Activated T-cell treated with anti-CD3 and anti-CD28 coated beads for 1 hour (primary cell): ENCODE measurements at regions not wholly inside any gene's neighbourhood (a gene's known extent, or its start where the extent isn't known, plus 50 kb on each side); places are given as distances from the start of the nearest gene placed in this dataset.

Source experiments
- DNase-seq: peaks from one replicate; pipeline ENCODE4 v3.0.0-alpha.2; 2020; ENCODE audit warnings: low read depth

DNA sequence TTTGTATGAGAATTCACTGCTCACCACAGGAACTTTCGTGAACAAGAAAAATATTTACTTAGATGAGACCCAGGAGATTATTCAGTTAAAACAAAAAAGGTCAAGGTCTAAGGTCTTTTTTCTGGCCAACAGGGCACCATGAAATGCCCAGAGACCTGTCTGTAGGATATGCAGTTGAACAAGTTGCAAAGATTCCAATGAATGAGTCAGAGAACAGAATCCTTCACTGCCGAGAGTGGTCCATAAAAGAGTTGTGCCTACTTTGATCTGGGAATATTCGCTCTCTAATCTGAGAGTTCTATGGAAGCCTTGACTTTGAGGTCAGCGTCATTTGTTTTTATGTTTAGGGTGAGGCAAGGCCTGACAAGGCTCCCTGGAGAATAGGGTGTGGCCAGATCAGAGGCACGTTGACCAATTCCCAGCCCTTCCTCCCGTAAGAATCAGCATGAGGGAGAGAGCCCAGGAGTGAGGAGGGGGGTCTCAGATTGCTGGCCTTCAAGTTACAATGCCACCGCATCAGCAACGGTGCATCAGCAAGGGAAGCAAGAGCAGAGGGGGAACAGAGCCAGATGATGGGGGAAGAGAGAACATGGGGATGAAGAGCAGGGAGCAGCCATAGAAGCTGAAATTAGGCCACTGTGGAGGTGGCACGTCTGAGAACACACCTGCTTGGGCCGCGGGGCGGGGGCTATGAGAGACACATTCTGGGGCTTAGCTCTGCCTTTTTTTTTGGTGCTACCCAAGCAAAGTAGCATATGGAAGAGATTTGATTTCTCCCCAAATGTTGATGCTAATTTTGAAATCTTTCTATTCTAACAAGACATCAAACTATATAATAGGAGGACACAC is 206.4 kb upstream of the RAB4A start:
- no peak for DNase-seq

DNA sequence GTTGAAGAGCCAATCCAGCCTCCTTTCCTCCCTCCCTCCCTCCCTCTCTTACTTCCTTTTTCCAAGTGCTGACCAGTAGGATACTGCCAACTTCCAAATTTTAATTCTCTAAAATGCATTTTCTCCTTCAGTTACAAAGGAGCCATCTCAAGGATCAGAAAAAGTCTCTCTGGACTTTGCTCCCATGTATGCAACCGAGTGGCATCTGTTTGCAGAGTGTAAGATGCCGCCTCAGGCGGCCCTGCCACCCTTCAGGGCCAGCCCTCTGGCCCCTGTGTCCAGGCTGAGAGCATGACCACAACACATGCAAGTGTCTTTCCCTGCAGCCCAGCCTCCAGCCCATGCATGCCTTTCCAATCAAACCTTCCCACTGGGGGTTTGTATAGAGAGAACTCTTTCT is 205.3 kb upstream of the RAB4A start:
- DNase-seq = no peak

DNA sequence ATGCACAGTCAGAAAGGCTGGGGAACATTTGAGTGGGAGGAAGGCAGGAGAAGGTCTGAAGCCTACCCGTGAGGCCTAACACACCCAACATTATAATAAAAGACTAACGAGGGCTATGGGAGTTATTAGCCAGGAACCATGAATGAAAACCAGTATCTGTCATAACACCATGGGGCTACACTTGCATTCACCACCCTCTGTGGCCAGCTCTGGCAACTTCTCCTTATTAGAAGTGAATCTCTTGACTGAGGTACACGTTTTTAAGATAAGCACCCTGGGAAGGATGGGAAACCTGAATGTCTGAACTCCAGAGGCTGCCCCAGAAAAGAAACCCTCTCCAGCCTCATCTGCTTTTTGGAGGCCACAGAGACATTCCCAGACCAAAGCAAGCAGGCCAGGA is 204.3 kb upstream of the RAB4A start:
- no peak for DNase-seq

DNA sequence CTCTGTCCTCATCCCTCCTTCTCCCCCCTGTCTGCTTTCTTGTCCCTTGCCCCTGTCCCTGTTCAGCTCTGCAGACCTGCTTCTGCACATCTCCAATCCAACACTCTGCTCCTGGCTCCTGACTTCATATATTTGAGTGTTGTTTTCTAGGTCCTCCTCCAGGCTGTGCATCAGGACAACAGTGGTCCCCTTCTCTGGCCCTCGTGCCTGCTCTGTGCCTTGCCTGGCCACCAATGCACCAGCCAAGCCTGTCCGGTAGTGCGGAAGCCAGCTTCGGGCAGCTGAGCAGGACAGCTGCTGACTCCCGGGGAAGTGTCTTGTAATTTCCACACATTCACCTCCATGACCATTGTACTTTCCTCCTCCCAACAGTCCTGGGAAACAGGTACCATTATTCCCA is 203.4 kb upstream of the RAB4A start:
- DNase-seq = no peak

DNA sequence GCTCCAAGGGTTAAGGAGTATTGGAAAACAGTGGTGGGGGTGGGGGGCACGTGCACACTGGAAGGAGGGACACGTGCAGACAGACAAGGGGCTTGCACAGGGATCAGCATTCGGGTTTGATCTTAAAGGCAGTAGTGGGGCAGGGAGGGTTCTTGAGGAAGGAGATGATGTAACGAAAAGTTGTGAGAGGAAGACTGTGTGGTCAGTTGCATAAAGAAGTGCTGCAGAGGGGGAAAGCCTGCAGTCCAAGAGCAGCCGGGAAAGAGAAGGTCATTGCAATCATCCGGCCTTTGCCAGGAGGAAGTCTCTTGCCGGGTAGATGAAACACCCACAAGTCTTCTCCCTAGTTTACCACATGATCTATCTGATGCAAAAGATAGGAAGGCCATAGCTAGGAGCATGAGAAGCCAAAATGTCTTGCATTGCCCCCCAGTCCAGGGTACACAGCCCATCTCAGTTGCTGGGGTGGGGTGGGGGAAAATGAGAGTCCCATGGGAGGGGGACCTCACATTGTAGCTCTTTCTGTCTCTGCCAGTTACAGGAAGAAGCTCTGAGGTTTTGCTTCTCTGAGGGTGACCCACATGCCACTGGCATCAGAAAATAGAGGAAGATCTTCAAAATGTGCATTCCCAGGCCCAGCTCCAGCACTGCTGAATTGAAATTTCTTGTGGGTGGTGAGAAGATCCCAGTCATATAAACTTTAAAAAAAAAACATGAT is 202.5 kb upstream of the RAB4A start:
- DNase-seq = no peak

DNA sequence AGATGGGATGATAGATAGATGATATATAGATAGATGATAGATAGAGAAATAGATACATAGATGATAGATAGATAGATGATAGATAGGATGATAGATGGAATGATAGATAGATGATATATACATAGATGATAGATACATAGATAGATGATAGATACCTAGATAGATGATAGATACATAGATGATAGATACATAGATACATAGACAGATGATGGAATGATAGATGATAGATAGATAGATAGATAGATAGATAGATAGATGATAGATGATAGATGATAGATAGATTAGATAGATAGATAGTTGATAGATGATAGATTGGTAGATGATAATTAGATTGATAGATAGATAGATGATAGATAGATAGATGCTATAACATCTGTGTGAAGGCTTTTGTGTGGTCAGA is 201.7 kb upstream of the RAB4A start:
- no peak for DNase-seq

DNA sequence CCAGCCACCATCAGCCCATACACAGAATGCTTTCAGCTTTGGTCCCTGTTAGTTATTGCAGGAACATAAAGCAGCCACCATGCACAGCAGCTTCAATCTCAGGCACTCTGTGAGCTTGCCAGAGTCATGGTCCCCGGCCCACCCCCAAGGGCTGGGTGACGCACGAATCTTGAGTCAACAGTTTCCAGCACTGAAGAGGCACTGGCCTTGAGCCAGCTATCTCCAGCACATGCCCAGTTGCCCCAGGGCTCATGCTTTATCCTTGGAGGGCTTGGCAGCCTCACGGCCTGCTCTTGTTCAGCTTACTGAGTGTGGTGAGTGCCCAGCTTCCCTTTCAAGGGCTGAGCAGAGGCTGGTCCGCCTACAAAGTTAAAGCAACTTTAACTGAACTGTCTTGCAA is 200.7 kb upstream of the RAB4A start:
- DNase-seq = no peak

DNA sequence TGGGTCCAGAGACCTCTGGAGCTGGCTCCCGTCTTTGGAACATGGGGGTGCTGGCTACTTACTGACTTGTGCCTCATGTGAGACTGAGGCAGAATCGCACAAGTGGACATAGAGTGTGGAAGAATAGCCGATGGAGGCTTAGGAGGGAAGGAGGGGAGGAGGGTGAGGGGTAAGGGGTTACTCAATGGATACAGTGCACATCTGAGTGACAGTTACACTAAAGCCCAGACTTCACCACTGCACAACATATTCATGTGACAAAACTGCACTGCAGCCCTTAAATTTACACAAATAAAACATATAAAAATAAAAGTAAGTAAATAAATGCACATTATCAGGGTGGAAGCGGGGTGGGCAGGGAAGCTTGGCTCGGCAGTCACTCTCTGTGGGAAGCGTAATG is 197.7 kb upstream of the RAB4A start:
- no peak for DNase-seq

DNA sequence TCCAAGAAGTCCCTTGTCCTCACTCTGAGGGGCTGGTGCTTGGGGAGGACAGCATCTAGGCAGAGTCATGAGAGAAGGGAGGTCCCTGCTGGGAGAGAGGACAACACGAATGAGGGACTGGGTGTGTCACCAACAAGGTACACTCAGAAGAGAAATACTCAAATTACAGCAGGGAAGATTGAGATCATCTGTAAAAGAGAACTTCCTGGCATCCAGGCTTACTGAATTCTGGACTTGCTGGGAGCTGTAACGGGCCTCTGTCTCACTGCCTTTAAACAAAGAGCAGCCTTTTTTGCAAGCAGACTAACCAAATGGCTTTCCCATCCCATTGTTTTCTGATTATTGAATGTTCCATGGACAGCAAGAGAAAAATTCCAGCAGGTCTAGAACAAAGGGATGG is 195.7 kb upstream of the RAB4A start:
- DNase-seq = no peak

DNA sequence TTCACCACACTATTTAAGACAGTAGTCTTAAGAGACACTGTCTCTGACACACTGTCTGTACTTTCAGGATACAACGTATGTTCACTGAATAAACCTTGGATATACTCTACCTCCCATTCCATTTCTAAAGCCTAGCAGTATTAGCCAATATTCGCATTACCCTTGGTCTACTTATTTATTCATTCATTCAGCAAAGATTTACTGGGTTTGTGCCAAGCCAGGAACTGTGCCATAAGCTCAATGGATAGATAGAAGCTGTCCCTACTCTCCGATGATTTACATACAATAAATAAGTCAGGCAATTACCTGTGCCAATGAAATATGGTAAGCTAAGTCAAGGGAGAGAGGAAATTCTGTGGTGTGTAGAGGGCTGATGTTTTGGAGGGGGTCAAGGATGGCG is 195.2 kb upstream of the RAB4A start:
- DNase-seq = no peak

DNA sequence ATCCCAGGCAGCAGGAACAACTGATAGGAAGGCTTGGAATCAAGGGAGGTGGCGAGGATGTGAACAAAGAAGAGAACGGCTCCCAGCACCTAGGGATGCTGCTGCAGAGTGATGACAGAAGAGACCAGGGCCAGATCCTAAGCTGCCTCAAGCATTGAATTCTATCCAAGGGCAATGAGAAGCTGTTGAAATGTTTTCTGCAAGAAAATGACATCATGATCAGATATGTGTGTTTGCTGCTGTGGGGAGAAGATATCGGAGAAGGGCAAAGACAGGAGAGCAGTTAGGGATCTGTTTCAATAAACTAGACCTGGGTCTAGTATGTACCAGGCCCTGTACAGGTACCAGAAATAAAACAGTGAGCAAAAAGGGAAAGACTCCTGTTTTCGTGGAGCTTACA is 194.7 kb upstream of the RAB4A start:
- no peak for DNase-seq

DNA sequence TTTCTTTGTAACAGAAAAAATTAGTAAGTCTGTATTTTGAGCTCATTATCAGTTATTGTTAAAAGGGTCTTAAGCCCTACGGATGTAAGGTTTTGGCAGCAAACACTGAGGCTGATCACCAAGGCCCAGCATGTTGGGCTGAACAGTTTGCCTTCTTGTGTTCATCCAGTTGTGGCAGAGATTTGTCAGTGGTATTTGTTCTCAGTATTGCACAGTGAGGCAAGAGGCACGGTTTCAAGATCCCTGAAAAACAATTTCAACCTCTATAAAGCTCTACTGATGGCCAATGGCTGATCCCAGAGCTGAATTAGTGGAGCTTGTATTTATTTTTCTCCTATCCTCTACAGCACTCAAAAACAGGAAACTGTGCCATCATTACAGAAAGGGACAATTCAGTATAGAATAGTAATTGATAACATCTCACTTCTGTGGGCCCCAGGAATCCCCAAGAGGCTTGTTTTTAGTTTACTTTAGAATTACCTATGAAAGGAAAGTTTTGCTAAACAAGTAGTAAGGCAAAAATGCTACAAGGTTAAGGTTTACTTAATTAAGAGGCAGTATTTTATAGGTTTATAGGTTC is 191.8 kb upstream of the RAB4A start:
- no peak for DNase-seq

DNA sequence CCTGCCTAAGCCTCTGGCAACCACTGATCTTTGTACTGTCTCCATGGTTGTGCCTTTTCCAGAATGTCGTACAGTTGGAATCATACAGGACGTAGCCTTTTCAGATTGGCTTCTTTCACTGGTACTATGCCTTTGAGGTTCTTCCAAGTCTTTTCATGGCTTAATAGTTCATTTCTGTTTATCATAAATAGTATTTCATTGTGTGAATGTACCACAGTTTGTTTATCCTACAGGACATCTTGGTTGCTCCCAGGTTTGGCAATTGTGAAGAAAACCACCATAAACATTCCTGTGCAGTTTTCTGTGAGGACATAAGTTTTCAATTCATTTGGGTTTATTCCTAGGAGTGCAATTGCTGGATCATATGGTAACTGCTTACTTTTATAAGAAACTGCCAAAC is 190.6 kb upstream of the RAB4A start:
- DNase-seq = no peak

DNA sequence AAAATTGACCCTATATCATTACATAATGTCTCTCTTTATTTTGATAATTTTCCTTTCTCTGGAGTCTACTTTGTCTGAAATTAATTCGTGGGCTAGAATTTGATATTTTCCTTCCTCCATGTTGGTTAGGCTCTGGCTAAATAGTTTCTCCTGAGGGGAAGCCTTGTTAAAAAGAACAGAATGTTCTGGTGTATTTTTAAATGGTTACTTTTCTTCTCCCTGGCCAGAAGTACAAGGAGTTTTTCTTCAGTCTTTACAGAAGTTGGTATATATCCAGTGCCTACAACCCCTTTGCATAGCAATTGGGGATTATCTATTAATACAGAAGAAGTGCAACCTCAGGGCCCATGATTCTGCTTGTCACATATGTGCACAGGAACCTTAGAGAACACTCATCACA is 185.6 kb upstream of the RAB4A start:
- DNase-seq = no peak

DNA sequence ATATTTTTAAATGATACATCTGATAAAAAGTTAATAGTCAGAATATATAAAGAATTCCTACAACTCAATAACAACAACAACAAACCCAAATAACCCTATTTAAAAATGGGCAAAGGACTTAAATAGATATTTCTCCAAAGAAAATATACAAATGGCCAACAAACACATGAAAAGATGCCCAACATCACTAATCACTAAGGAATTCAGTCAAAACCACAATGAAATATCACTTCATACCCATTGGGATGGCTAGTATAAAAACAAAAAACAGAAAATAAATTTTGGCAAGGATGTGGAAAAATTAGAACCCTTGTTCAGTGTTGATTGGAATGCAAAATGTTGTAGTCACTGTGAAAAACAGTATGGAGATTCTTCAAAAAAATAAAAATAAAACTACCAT is 184.8 kb upstream of the RAB4A start:
- no peak for DNase-seq

DNA sequence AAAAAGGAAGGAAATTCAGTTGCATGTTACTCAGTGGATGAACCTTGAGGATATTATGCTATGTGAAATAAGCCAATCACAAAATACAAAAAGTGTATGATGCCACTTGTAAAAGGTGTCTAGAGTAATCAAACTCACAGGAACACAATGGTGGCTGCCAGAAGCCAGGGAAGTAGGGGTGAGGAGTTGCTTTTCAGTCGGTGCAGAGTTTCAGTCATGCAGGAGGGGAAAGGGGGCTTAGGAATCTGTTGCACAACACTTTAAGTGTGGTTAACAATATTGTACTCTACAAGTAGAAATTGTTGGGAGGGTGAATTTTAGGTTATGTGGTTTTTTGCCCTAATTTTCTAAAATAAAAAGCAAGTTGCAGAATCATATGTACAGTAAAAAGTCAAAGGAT is 184.2 kb upstream of the RAB4A start:
- no peak for DNase-seq

DNA sequence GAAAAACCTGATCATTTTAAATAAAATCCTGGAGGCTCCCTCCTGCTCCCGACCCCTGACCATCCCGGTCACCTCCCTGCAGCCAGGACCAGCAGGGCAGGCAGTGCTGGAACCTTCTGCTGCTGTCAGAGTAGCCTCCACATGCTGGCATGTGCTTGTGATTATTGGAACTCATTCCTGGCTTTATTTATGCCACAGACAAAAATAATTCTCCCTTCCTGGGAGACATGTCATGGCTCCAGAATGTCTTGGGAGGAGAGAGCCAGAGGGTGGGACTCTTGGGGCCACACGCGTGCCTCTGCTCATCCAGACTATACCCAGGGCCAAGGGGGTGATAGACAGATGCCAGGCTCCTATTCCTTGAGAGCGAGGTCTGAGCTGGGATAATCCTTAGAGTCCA is 183.6 kb upstream of the RAB4A start:
- no peak for DNase-seq

DNA sequence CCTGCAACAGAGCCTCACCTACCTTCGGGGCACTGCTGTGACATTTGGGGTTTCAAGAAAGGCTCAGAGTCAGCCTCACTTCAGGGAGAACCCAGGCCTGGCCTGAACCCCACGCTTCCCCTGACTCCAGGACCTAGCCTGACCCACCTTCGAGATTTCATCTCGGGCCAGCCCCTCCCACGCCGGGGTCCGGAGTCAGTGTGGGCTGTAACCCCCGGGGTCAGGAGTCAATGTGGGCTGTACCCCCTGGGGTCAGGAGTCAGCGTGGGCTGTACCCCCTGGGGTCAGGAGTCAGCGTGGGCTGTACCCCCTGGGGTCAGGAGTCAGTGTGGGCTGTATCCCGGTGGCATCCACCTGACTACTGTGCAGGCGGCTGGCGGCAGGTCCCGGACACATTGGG is 183.0 kb upstream of the RAB4A start:
- DNase-seq = no peak

DNA sequence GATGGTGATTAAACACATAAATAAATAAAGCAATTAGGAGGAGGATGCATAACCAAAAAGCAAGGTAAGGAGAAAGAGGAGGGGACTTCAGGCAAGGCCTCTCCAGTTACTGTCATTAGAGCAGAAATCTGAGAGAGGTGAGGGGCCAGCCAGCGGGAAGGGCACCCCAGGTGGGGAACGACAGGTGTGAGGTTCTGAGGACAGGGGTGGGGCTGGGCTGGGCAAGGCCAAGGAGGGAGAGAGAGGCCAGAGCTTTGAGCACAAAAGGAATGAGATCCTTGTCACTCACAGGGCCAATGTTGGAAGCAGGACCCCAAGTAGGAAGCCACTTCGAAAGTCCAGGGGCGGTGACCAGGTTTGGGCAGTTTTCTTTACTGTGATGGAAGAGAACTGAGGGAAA is 182.2 kb upstream of the RAB4A start:
- DNase-seq = no peak

DNA sequence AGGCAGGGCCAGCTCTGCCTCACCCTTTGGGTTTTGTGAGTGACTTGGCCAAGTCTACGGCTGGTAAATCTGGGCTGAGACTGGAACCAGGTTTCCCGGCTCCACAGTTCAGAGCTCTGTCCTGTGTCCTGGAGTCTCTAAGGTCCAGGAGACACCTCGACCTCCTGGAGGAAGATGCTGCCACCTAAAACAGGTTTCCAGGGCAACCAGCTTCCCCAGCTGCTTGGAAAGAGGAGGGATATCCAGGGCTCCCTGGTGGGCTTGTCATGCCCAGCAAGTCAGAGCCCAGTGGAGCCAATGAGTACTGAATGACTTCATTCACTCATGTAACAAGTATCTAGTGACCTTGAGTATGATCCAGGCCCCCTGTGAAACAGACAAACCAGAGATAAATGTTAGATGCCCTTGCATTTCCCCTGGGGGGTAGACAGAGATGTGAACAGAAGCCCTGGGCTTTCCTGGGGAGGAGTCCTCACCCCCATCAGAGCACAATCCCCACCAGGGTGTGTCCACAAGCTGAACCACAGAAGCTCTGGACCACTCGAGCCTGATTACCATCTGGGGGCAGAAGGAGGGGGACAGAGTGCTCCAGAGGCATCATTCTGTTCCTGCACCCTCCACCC is 181.2 kb upstream of the RAB4A start:
- DNase-seq = no peak

DNA sequence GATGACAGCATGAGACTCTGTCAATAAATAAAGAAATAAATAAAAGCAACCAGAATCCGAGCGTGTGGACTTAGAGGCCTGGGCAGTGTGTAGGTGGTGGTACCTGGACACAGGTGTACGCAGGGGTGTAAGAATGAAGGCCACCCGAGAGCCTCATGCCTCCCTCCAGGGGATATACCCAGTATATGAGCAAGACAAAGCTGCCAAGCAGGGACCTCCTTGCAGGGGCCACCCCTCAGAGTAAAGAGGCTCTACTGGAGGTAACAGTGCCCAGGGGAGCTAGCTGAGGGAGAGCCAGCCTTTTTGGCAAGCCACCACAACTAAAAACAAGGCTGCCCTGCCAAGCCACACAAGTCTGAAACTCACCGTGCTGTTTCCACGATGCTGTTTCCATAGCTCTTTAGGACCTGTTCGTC is 179.2 kb upstream of the RAB4A start:
- DNase-seq = no peak

DNA sequence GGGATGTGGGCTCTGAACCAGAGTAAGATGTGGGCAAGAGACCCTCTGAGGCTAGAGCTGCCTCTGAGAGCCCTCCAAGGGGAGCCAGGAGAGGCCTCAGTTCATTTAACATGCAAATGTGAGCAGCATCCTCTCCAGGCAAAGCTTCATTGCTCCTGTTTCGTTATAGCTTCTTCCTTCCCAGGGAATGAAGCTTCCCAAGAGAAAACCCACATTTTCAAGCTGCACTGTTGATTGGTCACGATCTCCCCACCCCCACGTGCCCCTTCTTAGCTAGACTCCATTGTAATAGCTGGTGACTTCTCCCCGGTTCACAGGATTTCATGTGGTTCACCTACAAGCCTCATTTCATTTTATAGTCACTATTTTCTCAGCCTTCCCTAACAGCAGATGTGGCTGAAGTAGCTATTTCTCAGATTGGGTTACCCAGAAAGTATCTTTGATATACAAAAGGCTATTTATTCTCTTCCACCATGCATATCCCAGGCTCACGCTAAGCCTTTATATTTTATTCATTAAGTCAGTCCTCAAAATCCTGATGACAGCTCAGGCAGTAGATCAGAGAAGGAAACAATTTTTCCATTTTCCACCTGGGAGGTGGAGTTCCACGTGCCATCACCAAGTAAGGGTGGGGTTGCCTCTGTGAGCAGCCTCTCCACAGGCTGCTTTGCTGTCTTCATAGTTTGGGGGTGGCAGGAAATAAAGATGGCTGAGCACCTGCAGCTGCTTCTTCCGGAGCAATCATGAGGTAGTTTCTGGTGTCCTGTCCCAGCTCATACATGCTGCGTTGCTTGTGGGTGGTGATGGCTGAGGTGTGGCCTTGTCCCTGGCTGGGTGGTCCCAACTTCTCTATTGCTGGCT is 178.3 kb upstream of the RAB4A start:
- no peak for DNase-seq
